GM13977 (cell line): ENCODE measurements at regions not wholly inside any gene's neighbourhood (a gene's known extent, or its start where the extent isn't known, plus 50 kb on each side); places are given as distances from the start of the nearest gene placed in this dataset.

ENCODE experiments used
- DNase-seq: peaks from one replicate; pipeline ENCODE4 v3.0.0; 2012; ENCODE audit warnings: low spot score
- in situ Hi-C: fragments of 300-500 bp; cut with MboI; formaldehyde crosslinking; loops from one replicate; pipeline ENCODE4 v1.12.0; 2022; ENCODE audit warnings: low sequenced_read_pairs, low pct_unique_long_range_greater_than_20kb, mixed read lengths, inconsistent platforms; ENCODE audit not compliant: unreplicated experiment
- TF ChIP-seq, protein P1 (sequence below): IDR thresholded peaks from 2 replicates; pipeline ENCODE4 v1.5.1; 2012; ENCODE audit warnings: mild to moderate bottlenecking, control low read depth; ENCODE audit not compliant: insufficient read depth; ENCODE audit errors: extremely low read depth, missing control alignments

GRCh38 chr4:137278431-137278830 is 253.9 kb downstream of the PCDH18 start:
- TF ChIP-seq, protein P1, sequence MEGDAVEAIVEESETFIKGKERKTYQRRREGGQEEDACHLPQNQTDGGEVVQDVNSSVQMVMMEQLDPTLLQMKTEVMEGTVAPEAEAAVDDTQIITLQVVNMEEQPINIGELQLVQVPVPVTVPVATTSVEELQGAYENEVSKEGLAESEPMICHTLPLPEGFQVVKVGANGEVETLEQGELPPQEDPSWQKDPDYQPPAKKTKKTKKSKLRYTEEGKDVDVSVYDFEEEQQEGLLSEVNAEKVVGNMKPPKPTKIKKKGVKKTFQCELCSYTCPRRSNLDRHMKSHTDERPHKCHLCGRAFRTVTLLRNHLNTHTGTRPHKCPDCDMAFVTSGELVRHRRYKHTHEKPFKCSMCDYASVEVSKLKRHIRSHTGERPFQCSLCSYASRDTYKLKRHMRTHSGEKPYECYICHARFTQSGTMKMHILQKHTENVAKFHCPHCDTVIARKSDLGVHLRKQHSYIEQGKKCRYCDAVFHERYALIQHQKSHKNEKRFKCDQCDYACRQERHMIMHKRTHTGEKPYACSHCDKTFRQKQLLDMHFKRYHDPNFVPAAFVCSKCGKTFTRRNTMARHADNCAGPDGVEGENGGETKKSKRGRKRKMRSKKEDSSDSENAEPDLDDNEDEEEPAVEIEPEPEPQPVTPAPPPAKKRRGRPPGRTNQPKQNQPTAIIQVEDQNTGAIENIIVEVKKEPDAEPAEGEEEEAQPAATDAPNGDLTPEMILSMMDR: no peak
- no peak for DNase-seq
- in situ Hi-C loops: no loop called here

GRCh38 chr4:137274404-137274803 is 257.9 kb downstream of the PCDH18 start:
- TF ChIP-seq, protein P1: no peak
- no peak for DNase-seq
- in situ Hi-C loops: no loop called here

- no peak for DNase-seq
- in situ Hi-C loops: no loop called here
- TF ChIP-seq, protein P1: no peak
These were observed 265.3 kb downstream of the PCDH18 start for GRCh38 chr4:137267024-137267423.

- TF ChIP-seq, protein P1: no peak
- no peak for DNase-seq
- in situ Hi-C loops: no loop called here
These were observed 265.8 kb downstream of the PCDH18 start for GRCh38 chr4:137266511-137266910.

GRCh38 chr4:137263206-137263605 is 269.1 kb downstream of the PCDH18 start:
- in situ Hi-C loops: no loop called here
- TF ChIP-seq, protein P1: no peak

GRCh38 chr4:137253949-137254348 is 278.3 kb downstream of the PCDH18 start:
- in situ Hi-C loops: no loop called here
- TF ChIP-seq, protein P1: no peak
- DNase-seq: no peak

More at GRCh38 chr4:137263206-137263605, 269.1 kb downstream of the PCDH18 start:
- no peak for DNase-seq

- in situ Hi-C loops: no loop called here
- TF ChIP-seq, protein P1: no peak
- no peak for DNase-seq
These were observed 283.2 kb downstream of the PCDH18 start for GRCh38 chr4:137249112-137249511.
